ENCODE measurements at regions not wholly inside any gene's neighbourhood (a gene's known extent, or its start where the extent isn't known, plus 50 kb on each side); places are given as distances from the start of the nearest gene placed in this dataset.

DNA sequence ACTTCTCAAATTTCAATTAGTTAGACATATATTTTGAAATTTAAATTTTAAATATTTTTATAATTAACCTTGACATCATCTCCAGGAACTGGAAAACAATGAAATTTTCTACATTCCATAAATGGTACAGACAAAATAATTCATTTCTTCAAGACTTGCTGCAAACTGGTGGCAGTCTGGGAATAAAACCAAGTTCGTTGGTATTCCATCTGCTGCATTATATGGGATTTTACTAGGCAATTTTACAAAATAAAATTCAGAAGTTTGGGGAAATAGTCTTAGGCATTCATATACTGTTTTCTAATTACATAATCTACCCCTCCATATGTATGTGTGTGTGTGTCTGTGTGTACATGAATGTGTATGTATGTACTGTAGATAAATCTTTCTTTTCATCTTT is 984.6 kb upstream of the KCND2 start:
- 0% methylated on average over 1 of the region's 1 CpG for WGBS (ENCODE audit: insufficient coverage, insufficient replicate concordance, low lambda C conversion rate, missing lambda C conversion rate)
- no TSS peak for BruUV-seq (replicated peaks)
- Histone ChIP-seq H3K4me2 (ENCODE audit: control insufficient read depth, insufficient read depth) (no peak overlapping the region), H3K36me3 (ENCODE audit: control insufficient read depth in 2 of 2, insufficient read depth in 2 of 2, low read length in 1 of 2) (no peaks in the 10 kb centered on the region), H3K4me3 (no peak overlapping the region), H3K79me2 (ENCODE audit: control insufficient read depth, insufficient read depth, low read length) (no peaks in the 10 kb centered on the region), H3K9me3 (replicated peaks; ENCODE audit: control insufficient read depth, insufficient read depth, low read length) (no peaks in the 10 kb centered on the region), H3K27ac (ENCODE audit: control insufficient read depth, insufficient read depth) (no peak overlapping the region), H3K9ac (ENCODE audit: control insufficient read depth, insufficient read depth, low read length) (no peak overlapping the region), H3K4me1 (ENCODE audit: control insufficient read depth, insufficient read depth, low read length) (no peaks in the 10 kb centered on the region), H3K27me3 (replicated peaks in 1 of 2; ENCODE audit: control insufficient read depth in 2 of 2, insufficient read depth in 2 of 2, low read length in 1 of 2) (no peaks in the 10 kb centered on the region), H2AFZ (ENCODE audit: control insufficient read depth, low read depth, low read length) (no peak overlapping the region), H4K20me1 (ENCODE audit: control insufficient read depth, insufficient read depth) (no peaks in the 10 kb centered on the region)
- ChIA-PET CTCF (no interaction called here), POLR2A (no interaction called here), RAD21 (ENCODE audit: unreplicated experiment) (no interaction called here), SMC1A (ENCODE audit: uncharacterized antibody, unreplicated experiment) (no interaction called here)
- intact Hi-C loops (cut with micrococcal nuclease; ENCODE audit: unreplicated experiment) (no loop called here), in situ Hi-C loops (cut with MboI) (no loop called here)
- DNase-seq (ENCODE audit: low read depth, low spot score): no peak
- no peak for FAIRE-seq
- no peak for ATAC-seq
- TF ChIP-seq, protein P1, sequence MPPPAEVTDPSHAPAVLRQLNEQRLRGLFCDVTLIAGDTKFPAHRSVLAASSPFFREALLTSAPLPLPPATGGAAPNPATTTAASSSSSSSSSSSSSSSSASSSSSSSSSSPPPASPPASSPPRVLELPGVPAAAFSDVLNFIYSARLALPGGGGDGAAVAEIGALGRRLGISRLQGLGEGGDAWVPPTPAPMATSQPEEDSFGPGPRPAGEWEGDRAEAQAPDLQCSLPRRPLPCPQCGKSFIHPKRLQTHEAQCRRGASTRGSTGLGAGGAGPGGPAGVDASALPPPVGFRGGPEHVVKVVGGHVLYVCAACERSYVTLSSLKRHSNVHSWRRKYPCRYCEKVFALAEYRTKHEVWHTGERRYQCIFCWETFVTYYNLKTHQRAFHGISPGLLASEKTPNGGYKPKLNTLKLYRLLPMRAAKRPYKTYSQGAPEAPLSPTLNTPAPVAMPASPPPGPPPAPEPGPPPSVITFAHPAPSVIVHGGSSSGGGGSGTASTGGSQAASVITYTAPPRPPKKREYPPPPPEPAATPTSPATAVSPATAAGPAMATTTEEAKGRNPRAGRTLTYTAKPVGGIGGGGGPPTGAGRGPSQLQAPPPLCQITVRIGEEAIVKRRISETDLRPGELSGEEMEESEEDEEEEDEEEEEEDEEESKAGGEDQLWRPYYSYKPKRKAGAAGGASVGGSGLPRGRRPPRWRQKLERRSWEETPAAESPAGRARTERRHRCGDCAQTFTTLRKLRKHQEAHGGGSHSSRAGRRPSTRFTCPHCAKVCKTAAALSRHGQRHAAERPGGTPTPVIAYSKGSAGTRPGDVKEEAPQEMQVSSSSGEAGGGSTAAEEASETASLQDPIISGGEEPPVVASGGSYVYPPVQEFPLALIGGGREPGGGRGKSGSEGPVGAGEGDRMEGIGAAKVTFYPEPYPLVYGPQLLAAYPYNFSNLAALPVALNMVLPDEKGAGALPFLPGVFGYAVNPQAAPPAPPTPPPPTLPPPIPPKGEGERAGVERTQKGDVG (CRISPR knock-in tag; IDR thresholded peaks at IDR 0.05): no peak
- TF ChIP-seq SIX5 (IDR thresholded peaks at IDR 0.05; ENCODE audit: low read depth, low read length, severe bottlenecking): no peak
- no peak for TF ChIP-seq IRF4 (IDR thresholded peaks at IDR 0.05; ENCODE audit: low read depth, low read length)
- no peak for TF ChIP-seq MEF2A (IDR thresholded peaks at IDR 0.05; ENCODE audit: insufficient read depth, low read depth, low read length)
- no peak for TF ChIP-seq JUNB (IDR thresholded peaks at IDR 0.05)
- TF ChIP-seq SUPT20H (IDR thresholded peaks at IDR 0.05; ENCODE audit: borderline replicate concordance, control insufficient read depth, low read depth, low read length): no peak
- TF ChIP-seq, protein P2, sequence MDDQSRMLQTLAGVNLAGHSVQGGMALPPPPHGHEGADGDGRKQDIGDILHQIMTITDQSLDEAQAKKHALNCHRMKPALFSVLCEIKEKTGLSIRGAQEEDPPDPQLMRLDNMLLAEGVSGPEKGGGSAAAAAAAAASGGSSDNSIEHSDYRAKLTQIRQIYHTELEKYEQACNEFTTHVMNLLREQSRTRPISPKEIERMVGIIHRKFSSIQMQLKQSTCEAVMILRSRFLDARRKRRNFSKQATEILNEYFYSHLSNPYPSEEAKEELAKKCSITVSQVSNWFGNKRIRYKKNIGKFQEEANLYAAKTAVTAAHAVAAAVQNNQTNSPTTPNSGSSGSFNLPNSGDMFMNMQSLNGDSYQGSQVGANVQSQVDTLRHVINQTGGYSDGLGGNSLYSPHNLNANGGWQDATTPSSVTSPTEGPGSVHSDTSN (IDR thresholded peaks at IDR 0.05; ENCODE audit: insufficient replicate concordance, low read depth, low read length): no peak
- TF ChIP-seq, protein P3, sequence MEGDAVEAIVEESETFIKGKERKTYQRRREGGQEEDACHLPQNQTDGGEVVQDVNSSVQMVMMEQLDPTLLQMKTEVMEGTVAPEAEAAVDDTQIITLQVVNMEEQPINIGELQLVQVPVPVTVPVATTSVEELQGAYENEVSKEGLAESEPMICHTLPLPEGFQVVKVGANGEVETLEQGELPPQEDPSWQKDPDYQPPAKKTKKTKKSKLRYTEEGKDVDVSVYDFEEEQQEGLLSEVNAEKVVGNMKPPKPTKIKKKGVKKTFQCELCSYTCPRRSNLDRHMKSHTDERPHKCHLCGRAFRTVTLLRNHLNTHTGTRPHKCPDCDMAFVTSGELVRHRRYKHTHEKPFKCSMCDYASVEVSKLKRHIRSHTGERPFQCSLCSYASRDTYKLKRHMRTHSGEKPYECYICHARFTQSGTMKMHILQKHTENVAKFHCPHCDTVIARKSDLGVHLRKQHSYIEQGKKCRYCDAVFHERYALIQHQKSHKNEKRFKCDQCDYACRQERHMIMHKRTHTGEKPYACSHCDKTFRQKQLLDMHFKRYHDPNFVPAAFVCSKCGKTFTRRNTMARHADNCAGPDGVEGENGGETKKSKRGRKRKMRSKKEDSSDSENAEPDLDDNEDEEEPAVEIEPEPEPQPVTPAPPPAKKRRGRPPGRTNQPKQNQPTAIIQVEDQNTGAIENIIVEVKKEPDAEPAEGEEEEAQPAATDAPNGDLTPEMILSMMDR (IDR thresholded peaks at IDR 0.05 in 2 of 3, conservative IDR thresholded peaks at IDR 0.05 in 1 of 3; ENCODE audit: control insufficient read depth in 2 of 3, extremely low read depth in 1 of 3, insufficient read depth in 1 of 3, low read depth in 3 of 3, low read length in 3 of 3): no peak
- no peak for TF ChIP-seq CBFB (IDR thresholded peaks at IDR 0.05; ENCODE audit: low read depth)
- TF ChIP-seq, protein P4, sequence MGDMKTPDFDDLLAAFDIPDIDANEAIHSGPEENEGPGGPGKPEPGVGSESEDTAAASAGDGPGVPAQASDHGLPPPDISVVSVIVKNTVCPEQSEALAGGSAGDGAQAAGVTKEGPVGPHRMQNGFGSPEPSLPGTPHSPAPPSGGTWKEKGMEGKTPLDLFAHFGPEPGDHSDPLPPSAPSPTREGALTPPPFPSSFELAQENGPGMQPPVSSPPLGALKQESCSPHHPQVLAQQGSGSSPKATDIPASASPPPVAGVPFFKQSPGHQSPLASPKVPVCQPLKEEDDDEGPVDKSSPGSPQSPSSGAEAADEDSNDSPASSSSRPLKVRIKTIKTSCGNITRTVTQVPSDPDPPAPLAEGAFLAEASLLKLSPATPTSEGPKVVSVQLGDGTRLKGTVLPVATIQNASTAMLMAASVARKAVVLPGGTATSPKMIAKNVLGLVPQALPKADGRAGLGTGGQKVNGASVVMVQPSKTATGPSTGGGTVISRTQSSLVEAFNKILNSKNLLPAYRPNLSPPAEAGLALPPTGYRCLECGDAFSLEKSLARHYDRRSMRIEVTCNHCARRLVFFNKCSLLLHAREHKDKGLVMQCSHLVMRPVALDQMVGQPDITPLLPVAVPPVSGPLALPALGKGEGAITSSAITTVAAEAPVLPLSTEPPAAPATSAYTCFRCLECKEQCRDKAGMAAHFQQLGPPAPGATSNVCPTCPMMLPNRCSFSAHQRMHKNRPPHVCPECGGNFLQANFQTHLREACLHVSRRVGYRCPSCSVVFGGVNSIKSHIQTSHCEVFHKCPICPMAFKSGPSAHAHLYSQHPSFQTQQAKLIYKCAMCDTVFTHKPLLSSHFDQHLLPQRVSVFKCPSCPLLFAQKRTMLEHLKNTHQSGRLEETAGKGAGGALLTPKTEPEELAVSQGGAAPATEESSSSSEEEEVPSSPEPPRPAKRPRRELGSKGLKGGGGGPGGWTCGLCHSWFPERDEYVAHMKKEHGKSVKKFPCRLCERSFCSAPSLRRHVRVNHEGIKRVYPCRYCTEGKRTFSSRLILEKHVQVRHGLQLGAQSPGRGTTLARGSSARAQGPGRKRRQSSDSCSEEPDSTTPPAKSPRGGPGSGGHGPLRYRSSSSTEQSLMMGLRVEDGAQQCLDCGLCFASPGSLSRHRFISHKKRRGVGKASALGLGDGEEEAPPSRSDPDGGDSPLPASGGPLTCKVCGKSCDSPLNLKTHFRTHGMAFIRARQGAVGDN (IDR thresholded peaks at IDR 0.05): no peak
- TF ChIP-seq POU2F2 (IDR thresholded peaks at IDR 0.05; ENCODE audit: borderline replicate concordance, low read depth, low read length): no peak
- TF ChIP-seq EP300 (IDR thresholded peaks at IDR 0.05; ENCODE audit: borderline replicate concordance in 1 of 2, control insufficient read depth in 1 of 2, low read depth in 2 of 2, low read length in 2 of 2): no peak
